Neuronal stem cell (in vitro differentiated cells): ENCODE measurements at regions not wholly inside any gene's neighbourhood (a gene's known extent, or its start where the extent isn't known, plus 50 kb on each side); places are given as distances from the start of the nearest gene placed in this dataset.
A peak's percentile ranks its signal among the peaks of the same experiment; 100 is the strongest.

Source experiments
- DNase-seq: peaks from one replicate; pipeline ENCODE4 v3.0.0-alpha.2; 2013; ENCODE audit warnings: low spot score
- H2AFZ ChIP-seq: one replicate; pipeline ENCODE4 v1.6.1; 2013; ENCODE audit warnings: mild to moderate bottlenecking, low read length, inconsistent platforms
- H2AK5ac ChIP-seq: 2 replicates; pipeline ENCODE4 v1.6.1; 2013; ENCODE audit warnings: low read depth, mild to moderate bottlenecking, inconsistent platforms, low read length, moderate library complexity, mixed read lengths
- H2BK120ac ChIP-seq: 2 replicates; pipeline ENCODE4 v1.6.1; 2013; ENCODE audit warnings: low read depth, mild to moderate bottlenecking, inconsistent platforms, low read length, moderate library complexity, mixed read lengths
- H2BK12ac ChIP-seq: one replicate; pipeline ENCODE4 v1.6.1; 2013; ENCODE audit warnings: low read length, inconsistent platforms
- H2BK15ac ChIP-seq: 2 replicates; pipeline ENCODE4 v1.6.1; 2013; ENCODE audit warnings: mild to moderate bottlenecking, low read length, inconsistent platforms, mixed read lengths
- H2BK5ac ChIP-seq: one replicate; pipeline ENCODE4 v1.6.1; 2013; ENCODE audit warnings: inconsistent platforms, mild to moderate bottlenecking, low read length, moderate library complexity
- H3K14ac ChIP-seq: one replicate; pipeline ENCODE4 v1.6.1; 2013; ENCODE audit warnings: low read length, inconsistent platforms
- H3K18ac ChIP-seq: 2 replicates; pipeline ENCODE4 v1.6.1; 2013; ENCODE audit warnings: low read length, inconsistent platforms
- H3K23ac ChIP-seq: 2 replicates; pipeline ENCODE4 v1.6.1; 2013; ENCODE audit warnings: low read depth, mild to moderate bottlenecking, mixed read lengths, low read length, inconsistent platforms; ENCODE audit not compliant: poor library complexity
- H3K27ac ChIP-seq: replicated peaks from 3 replicates; pipeline ENCODE4 v1.5.1; 2013; ENCODE audit warnings: low read length, inconsistent platforms
- H3K27me3 ChIP-seq, 3 experiments: 2 replicates each; pipeline ENCODE4 v1.6.1; 2013; ENCODE audit warnings: low read length in 3 of 3, mild to moderate bottlenecking in 2 of 3, inconsistent platforms in 1 of 3, low read depth in 1 of 3, mixed read lengths in 1 of 3, moderate library complexity in 1 of 3; ENCODE audit not compliant: control insufficient read depth in 3 of 3, insufficient read depth in 3 of 3
- H3K36me3 ChIP-seq, 2 donors: replicated peaks in 1 of 2; 2 replicates each; pipeline ENCODE4 v1.6.1; 2013; ENCODE audit warnings: low read length in 2 of 2; ENCODE audit not compliant: control insufficient read depth in 2 of 2, insufficient read depth in 2 of 2
- H3K4ac ChIP-seq: 2 replicates; pipeline ENCODE4 v1.6.1; 2013; ENCODE audit warnings: inconsistent platforms, mild to moderate bottlenecking, low read length, moderate library complexity
- H3K4me1 ChIP-seq, 2 donors: 1 replicate in 1 of 2; 2 replicates in 1 of 2; pipeline ENCODE4 v1.6.1; 2013; ENCODE audit warnings: low read length in 2 of 2, low read depth in 1 of 2; ENCODE audit not compliant: control insufficient read depth in 2 of 2, insufficient read depth in 1 of 2
- H3K4me2 ChIP-seq: one replicate; pipeline ENCODE4 v1.6.1; 2013; ENCODE audit warnings: mild to moderate bottlenecking, low read length, inconsistent platforms; ENCODE audit not compliant: insufficient read depth, poor library complexity, severe bottlenecking
- H3K4me3 ChIP-seq, 2 donors: 2 replicates each; pipeline ENCODE4 v1.5.1; 2013; ENCODE audit warnings: low read length in 2 of 2, mild to moderate bottlenecking in 2 of 2, inconsistent platforms in 1 of 2, moderate library complexity in 1 of 2
- H3K79me1 ChIP-seq: one replicate; pipeline ENCODE4 v1.6.1; 2013; ENCODE audit warnings: low read depth, mild to moderate bottlenecking, inconsistent platforms, low read length, moderate library complexity
- H3K9ac ChIP-seq: one replicate; pipeline ENCODE4 v1.6.1; 2013; ENCODE audit warnings: mild to moderate bottlenecking, low read depth, low read length, inconsistent platforms; ENCODE audit not compliant: poor library complexity
- H3K9me3 ChIP-seq, 2 donors: replicated peaks in 1 of 2; 2 replicates each; pipeline versions ENCODE3 to v1.6.1; 2013; ENCODE audit warnings: low read length in 2 of 2, mild to moderate bottlenecking in 2 of 2, inconsistent platforms in 1 of 2, low read depth in 1 of 2, mixed read lengths in 1 of 2, moderate library complexity in 1 of 2; ENCODE audit not compliant: control insufficient read depth in 2 of 2, insufficient read depth in 1 of 2
- H4K8ac ChIP-seq: one replicate; pipeline ENCODE4 v1.6.1; 2013; ENCODE audit warnings: low read depth, mild to moderate bottlenecking, inconsistent platforms, low read length, moderate library complexity
- H4K91ac ChIP-seq: one replicate; pipeline ENCODE4 v1.6.1; 2013; ENCODE audit warnings: low read length, low read depth, mild to moderate bottlenecking, inconsistent platforms; ENCODE audit not compliant: poor library complexity
- WGBS, 2 donors: extraction: QIAGEN DNeasy Blood & Tissue Kit; methylation state at CpG; one replicate each; pipeline ENCODE4 v1.1.7; 2013; ENCODE audit warnings: missing lambda C conversion rate in 2 of 2, mixed read lengths in 1 of 2; ENCODE audit not compliant: insufficient read length in 2 of 2, insufficient replicate concordance in 1 of 2; ENCODE audit errors: extremely low coverage in 2 of 2; 5-methylcytosine and 5-hydroxymethylcytosine counted together

- Histone ChIP-seq H3K9me3 (peaks cover 6% of the 10 kb centered on the region in 2 donors), H3K23ac (no peak overlapping the region), H3K9ac (no peak overlapping the region), H3K27me3 (peaks cover 0 to 15% (median 0%) of the 10 kb centered on the region in 3 experiments), H3K18ac (peak overlapping the region; percentile 44), H3K4me2 (no peak overlapping the region), H3K4ac (no peak overlapping the region), H2BK12ac (no peak overlapping the region), H4K91ac (peak overlapping the region; percentile 5), H2BK5ac (no peak overlapping the region), H2AK5ac (peak overlapping the region; percentile 1), H3K14ac (no peak overlapping the region), H2BK120ac (peak overlapping the region; percentile 16), H3K27ac (no peak overlapping the region), H2AFZ (no peak overlapping the region), H3K4me3 (no peak overlapping the region), H3K79me1 (no peaks in the 10 kb centered on the region), H2BK15ac (no peak overlapping the region), H4K8ac (no peak overlapping the region), H3K36me3 (no peaks in the 10 kb centered on the region), H3K4me1 (no peaks in the 10 kb centered on the region)
- no peak for DNase-seq
- WGBS, 2 donors, result no CpG with 5 or more reads among the region's 17 CpGs
These were observed 143.4 kb downstream of the NDUFA10 start for GRCh38 chr2:239881561-239882320.

DNA sequence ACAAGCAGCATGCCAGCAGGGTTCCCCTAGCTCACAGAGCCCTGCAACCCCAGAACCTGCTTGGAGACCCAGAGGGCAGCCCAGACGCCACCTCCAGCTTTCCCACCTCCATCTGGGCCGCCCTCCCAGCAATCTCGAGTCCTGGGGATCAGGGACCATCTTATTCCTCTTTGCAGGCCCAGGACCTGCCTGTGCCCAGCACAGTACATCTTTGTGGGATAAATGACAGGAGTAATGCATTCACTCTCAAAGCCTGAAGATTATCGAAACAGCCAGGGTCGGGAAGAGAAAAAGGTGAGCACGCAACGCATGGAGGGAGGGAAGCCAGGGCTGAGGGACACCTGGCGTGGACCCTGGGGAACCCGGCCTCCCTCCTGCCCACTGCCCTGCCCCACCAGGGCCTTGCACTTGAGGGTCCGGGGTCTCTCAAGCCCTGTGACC is 144.1 kb downstream of the NDUFA10 start:
- Histone ChIP-seq H4K8ac (peak overlapping the region; percentile 24), H2AK5ac (peak overlapping the region; percentile 42), H2BK120ac (no peak overlapping the region), H3K4me3 (no peak overlapping the region), H2BK12ac (no peak overlapping the region), H3K36me3 (no peaks in the 10 kb centered on the region), H3K9ac (no peak overlapping the region), H3K18ac (peak overlapping the region; percentile 4), H3K9me3 (peaks cover 4 to 6% of the 10 kb centered on the region in 2 donors), H3K27me3 (peaks cover 0 to 17% (median 0%) of the 10 kb centered on the region in 3 experiments), H3K79me1 (no peaks in the 10 kb centered on the region), H3K4ac (no peak overlapping the region), H3K23ac (no peak overlapping the region), H3K4me1 (no peaks in the 10 kb centered on the region), H2AFZ (no peak overlapping the region), H3K27ac (no peak overlapping the region), H3K14ac (no peak overlapping the region), H2BK5ac (no peak overlapping the region), H4K91ac (no peak overlapping the region), H3K4me2 (no peak overlapping the region), H2BK15ac (peak overlapping the region; percentile 63)
- no CpG with 5 or more reads among the region's 10 CpGs for WGBS, 2 donors
- no peak for DNase-seq

- H3K4ac ChIP-seq, result no peak overlapping the region
- peak overlapping the region; percentile 10 for H2BK120ac ChIP-seq
- no peaks in the 10 kb centered on the region for H3K4me1 ChIP-seq
- no peak overlapping the region for H3K27ac ChIP-seq
- H4K91ac ChIP-seq, result no peak overlapping the region
- H2AK5ac ChIP-seq, result no peak overlapping the region
- H3K36me3 ChIP-seq, result no peaks in the 10 kb centered on the region
- no peak overlapping the region for H3K4me3 ChIP-seq
- no peak overlapping the region for H2BK15ac ChIP-seq
- WGBS, 2 donors, result no CpG with 5 or more reads among the region's 3 CpGs
- H2BK5ac ChIP-seq, result no peak overlapping the region
- H3K27me3 ChIP-seq, result peaks cover 0 to 17% (median 0%) of the 10 kb centered on the region in 3 experiments
- H3K14ac ChIP-seq, result no peak overlapping the region
- H3K23ac ChIP-seq, result no peak overlapping the region
- H2AFZ ChIP-seq, result no peak overlapping the region
- no peak overlapping the region for H2BK12ac ChIP-seq
- DNase-seq, result no peak
- H3K4me2 ChIP-seq, result no peak overlapping the region
- no peak overlapping the region for H3K9ac ChIP-seq
- peak overlapping the region; percentile 39 for H3K18ac ChIP-seq
- no peak overlapping the region for H4K8ac ChIP-seq
- H3K79me1 ChIP-seq, result no peaks in the 10 kb centered on the region
- H3K9me3 ChIP-seq, result peaks cover 4 to 6% of the 10 kb centered on the region in 2 donors
These were observed 144.7 kb downstream of the NDUFA10 start for GRCh38 chr2:239880396-239880795.

DNA sequence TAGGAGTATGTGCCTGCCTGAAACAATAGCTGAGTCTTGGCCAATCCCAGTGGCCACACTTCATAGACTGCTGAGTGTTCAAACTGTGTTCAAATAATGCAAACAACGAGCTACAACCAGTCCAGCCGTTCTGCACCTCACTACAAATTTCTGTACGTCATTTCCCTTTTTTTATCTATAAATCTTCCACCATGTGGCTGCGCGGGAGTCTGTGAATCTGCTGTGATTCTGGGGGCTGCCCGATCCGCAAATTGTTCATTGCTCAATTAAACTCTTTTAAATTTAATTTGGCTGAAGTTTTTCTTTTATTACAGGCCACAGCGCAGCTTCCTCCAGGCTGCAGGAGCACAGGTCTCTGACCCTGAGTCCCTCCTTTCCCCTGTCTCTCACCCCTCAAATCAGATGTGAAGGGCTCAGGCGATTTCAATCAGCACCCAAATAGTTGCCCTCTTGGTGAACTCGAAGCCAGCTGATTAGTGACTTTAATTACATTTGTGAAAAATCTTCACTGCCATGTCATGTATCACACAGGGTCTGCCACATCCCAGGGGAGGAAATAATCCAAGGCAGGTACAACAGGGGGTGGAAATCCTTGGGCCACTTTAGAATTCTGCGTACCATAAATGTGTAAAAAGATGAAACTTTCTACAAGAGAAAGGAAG is 145.6 kb downstream of the NDUFA10 start:
- Histone ChIP-seq H3K4me3 (no peak overlapping the region), H3K9ac (no peak overlapping the region), H2AFZ (no peak overlapping the region), H2BK12ac (no peak overlapping the region), H4K91ac (no peak overlapping the region), H2BK5ac (no peak overlapping the region), H2BK120ac (no peak overlapping the region), H3K4ac (no peak overlapping the region), H3K27ac (no peak overlapping the region), H3K9me3 (peaks cover 4 to 6% of the 10 kb centered on the region in 2 donors), H3K36me3 (no peaks in the 10 kb centered on the region), H3K79me1 (no peaks in the 10 kb centered on the region), H3K4me1 (no peaks in the 10 kb centered on the region), H3K23ac (no peak overlapping the region), H4K8ac (no peak overlapping the region), H3K18ac (no peak overlapping the region), H3K4me2 (no peak overlapping the region), H2AK5ac (no peak overlapping the region), H3K27me3 (peaks cover 0 to 17% (median 0%) of the 10 kb centered on the region in 3 experiments), H3K14ac (no peak overlapping the region), H2BK15ac (no peak overlapping the region)
- no CpG with 5 or more reads among the region's 11 CpGs for WGBS, 2 donors
- DNase-seq, result no peak
